PFSK-1 (cell line): ENCODE measurements at regions not wholly inside any gene's neighbourhood (a gene's known extent, or its start where the extent isn't known, plus 50 kb on each side); places are given as distances from the start of the nearest gene placed in this dataset.

Source experiments
- FOXP2 ChIP-seq: optimal IDR thresholded peaks from 2 replicates; pipeline ENCODE3; 2011; ENCODE audit warnings: borderline replicate concordance, control low read depth, inconsistent platforms; ENCODE audit not compliant: insufficient read depth; ENCODE audit errors: extremely low read length, extremely low read depth
- POLR2AphosphoS5 ChIP-seq: IDR thresholded peaks from 2 replicates; pipeline ENCODE4 v1.6.1; 2012; ENCODE audit warnings: low read depth, mild to moderate bottlenecking, control low read depth, low read length, moderate library complexity
- REST ChIP-seq, 2 experiments: IDR thresholded peaks; 2 replicates each; pipeline versions ENCODE4 v1.6.1 to v1.8.0; 2011 to 2012; ENCODE audit warnings: low read depth in 2 of 2, low read length in 2 of 2, control low read depth in 1 of 2, inconsistent platforms in 1 of 2, mild to moderate bottlenecking in 1 of 2, moderate library complexity in 1 of 2; ENCODE audit not compliant: insufficient read depth in 1 of 2
- SIN3A ChIP-seq: IDR thresholded peaks from 2 replicates; pipeline ENCODE4 v1.6.1; 2012; ENCODE audit warnings: mild to moderate bottlenecking, low read length, moderate library complexity, borderline replicate concordance; ENCODE audit not compliant: insufficient read depth
- TAF1 ChIP-seq: IDR thresholded peaks from 2 replicates; pipeline ENCODE4 v1.6.1; 2012; ENCODE audit warnings: low read length, control low read depth, borderline replicate concordance; ENCODE audit not compliant: insufficient read depth

- no peak for TF ChIP-seq FOXP2
- TF ChIP-seq POLR2AphosphoS5, result no peak
- TF ChIP-seq REST (IDR thresholded peaks at IDR 0.05; ENCODE audit: insufficient read depth in 1 of 2, low read depth in 2 of 2, low read length in 2 of 2), result no peak
- no peak for TF ChIP-seq SIN3A
- no peak for TF ChIP-seq TAF1
Observed at GRCh38 chr9:3138231-3139229, 294.6 kb upstream of the PUM3 start.

GRCh38 chr9:3137347-3137695 lies 293.4 kb upstream of the PUM3 start:
- TF ChIP-seq REST (IDR thresholded peaks at IDR 0.05; ENCODE audit: insufficient read depth in 1 of 2, low read depth in 2 of 2, low read length in 2 of 2), result no peak

- TF ChIP-seq FOXP2 (no peak), REST (IDR thresholded peaks at IDR 0.05; ENCODE audit: insufficient read depth in 1 of 2, low read depth in 2 of 2, low read length in 2 of 2) (no peak), SIN3A (no peak), POLR2AphosphoS5 (no peak), TAF1 (no peak)
Observed at GRCh38 chr9:3136686-3137346, 292.9 kb upstream of the PUM3 start.

GRCh38 chr9:3136230-3136629 lies 292.3 kb upstream of the PUM3 start:
- TF ChIP-seq REST (IDR thresholded peaks at IDR 0.05; ENCODE audit: insufficient read depth in 1 of 2, low read depth in 2 of 2, low read length in 2 of 2), result no peak
- TF ChIP-seq POLR2AphosphoS5, result no peak
- no peak for TF ChIP-seq SIN3A
- TF ChIP-seq FOXP2, result no peak
- no peak for TF ChIP-seq TAF1
